BJ (cell line): ENCODE measurements at regions not wholly inside any gene's neighbourhood (a gene's known extent, or its start where the extent isn't known, plus 50 kb on each side); places are given as distances from the start of the nearest gene placed in this dataset.

Experiments used
- CTCF ChIA-PET: fragments of 350-600 bp; formaldehyde crosslinking; extraction: SDS; loops from one replicate; lab custom pipeline; 2021; ENCODE audit warnings: antibody characterized with exemption, inconsistent platforms; lab: Yijun Ruan, JAX
- POLR2A ChIA-PET: fragments of 300-600 bp; sonication (Branson Sonifier 250); formaldehyde crosslinking; extraction: SDS; loops from one replicate; lab custom pipeline; 2021; ENCODE audit warnings: antibody characterized with exemption; lab: Charles Lee
- DNase-seq: peaks from one replicate; pipeline ENCODE4 v3.0.0-alpha.2; 2011; ENCODE audit warnings: low read depth
- H3K27me3 ChIP-seq: 2 replicates; pipeline ENCODE4 v1.6.0; 2011; ENCODE audit warnings: low read length; ENCODE audit not compliant: control insufficient read depth, insufficient read depth
- H3K36me3 ChIP-seq: 2 replicates; pipeline ENCODE4 v1.5.1; 2011; ENCODE audit warnings: low read length; ENCODE audit not compliant: control insufficient read depth, insufficient read depth
- H3K4me3 ChIP-seq: 2 replicates; pipeline ENCODE4 v1.5.1; 2011; ENCODE audit warnings: low read depth, mild to moderate bottlenecking, control low read depth, low read length
- CTCF ChIP-seq: IDR thresholded peaks from 2 replicates; pipeline ENCODE4 v1.5.1; 2011; ENCODE audit warnings: low read depth, mild to moderate bottlenecking, control low read depth, inconsistent platforms, low read length, moderate library complexity; ENCODE audit not compliant: insufficient read depth

DNA sequence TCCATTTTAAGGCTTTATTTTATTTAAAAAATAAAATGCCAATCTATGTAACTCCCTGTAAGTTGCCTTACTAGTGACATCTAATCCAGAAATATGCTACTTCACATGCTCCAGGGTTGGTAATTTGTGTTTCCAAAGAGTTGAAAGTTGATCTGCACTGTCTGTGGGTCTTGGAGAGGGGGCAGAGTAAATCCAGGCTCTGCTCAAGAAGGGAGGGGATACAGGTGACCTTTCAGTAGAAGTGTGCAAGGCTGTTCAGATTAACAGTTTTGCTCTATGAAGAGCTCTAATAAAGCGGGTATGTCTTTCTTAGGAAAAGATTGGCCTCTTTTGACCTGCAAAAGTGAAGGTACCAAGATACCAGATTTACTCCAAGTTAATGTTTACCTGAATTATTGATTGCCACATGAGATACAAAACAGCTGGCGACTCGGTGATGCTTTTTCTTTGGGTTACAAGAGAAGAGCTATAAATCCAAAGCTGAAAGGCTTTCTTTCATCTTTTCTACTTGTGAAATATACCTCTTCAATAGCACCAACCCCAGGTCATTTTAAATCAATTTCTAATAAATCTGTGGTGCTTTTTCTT is 75.6 kb upstream of the FLRT2 start:
- ChIA-PET POLR2A (no interaction called here), CTCF (interaction anchor here (1.0 to 1.1 kb wide), 2 partner anchors 28 to 33 kb away, joined by 3 read pairs; no protein-coding TSS in a partner anchor)
- Histone ChIP-seq H3K36me3 (no peaks in the 10 kb centered on the region), H3K27me3 (no peaks in the 10 kb centered on the region), H3K4me3 (no peak overlapping the region)
- TF ChIP-seq CTCF, result no peak
- no peak for DNase-seq

DNA sequence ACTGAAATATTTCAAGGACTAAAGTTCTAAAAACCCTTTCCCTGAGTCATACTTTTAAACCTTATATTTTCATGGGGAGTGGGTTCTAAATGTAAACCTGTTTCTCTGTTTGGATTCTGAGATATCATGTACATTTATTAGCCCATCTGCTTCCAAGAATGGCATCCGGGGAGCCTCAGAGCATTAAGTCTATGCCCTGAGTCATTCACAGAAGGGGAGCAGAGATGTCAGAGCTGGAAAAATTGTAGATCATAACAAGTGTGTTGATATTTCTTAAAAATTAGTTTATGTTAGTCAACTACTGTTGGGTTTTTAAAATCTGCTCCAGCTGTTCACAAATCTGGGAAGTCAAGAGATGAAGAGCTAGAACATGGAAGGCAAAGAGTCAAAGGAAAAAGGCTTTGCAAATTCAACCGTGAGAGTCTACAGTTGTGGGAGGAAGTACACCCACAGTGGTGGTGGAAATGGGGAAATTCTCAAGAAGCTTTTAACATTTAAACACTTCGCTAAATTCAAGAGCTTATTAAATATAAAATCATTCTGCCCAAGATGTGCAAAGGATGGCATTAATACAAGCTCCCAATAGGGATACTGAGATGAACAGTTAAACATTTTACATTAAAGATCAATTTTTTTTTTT is 70.5 kb upstream of the FLRT2 start:
- Histone ChIP-seq H3K36me3 (no peaks in the 10 kb centered on the region), H3K27me3 (no peaks in the 10 kb centered on the region), H3K4me3 (no peak overlapping the region)
- TF ChIP-seq CTCF, result no peak
- ChIA-PET POLR2A (no interaction called here), CTCF (interaction anchor here (0.6 kb wide), 1 partner anchor 19 kb away, joined by 3 read pairs; no protein-coding TSS in a partner anchor)
- no peak for DNase-seq

- Histone ChIP-seq H3K36me3 (no peaks in the 10 kb centered on the region), H3K4me3 (no peak overlapping the region), H3K27me3 (no peaks in the 10 kb centered on the region)
- POLR2A ChIA-PET, result no interaction called here
- CTCF ChIA-PET, result interaction anchor here (1.5 kb wide), 1 partner anchor 17 kb away, joined by 4 read pairs; no protein-coding TSS in a partner anchor
- no peak for TF ChIP-seq CTCF
- no peak for DNase-seq
Observed at GRCh38 chr14:85461432-85462133, 68.4 kb upstream of the FLRT2 start.

DNA sequence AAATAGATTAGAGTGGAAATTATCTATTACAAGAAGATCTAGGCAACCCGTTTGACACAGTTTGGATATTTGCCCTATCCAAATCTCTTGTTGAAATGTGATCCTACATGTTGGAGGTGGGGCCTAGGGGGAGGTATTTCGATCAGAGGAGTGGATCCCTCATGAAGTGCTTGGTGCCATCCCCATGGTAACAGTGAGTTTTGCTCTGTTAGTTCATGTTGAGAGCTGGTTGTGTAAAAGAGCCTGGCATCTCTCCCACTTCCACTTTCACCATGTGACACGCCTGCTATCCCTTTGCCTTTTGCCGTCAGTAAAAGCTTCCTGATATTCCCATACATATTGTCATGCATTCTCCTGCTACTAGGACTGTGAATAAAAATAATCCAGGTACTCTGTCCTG is 66.4 kb upstream of the FLRT2 start:
- TF ChIP-seq CTCF, result no peak
- ChIA-PET CTCF (no interaction called here), POLR2A (no interaction called here)
- DNase-seq, result no peak
- no peaks in the 10 kb centered on the region for H3K27me3 ChIP-seq
- H3K36me3 ChIP-seq, result no peaks in the 10 kb centered on the region
- H3K4me3 ChIP-seq, result no peak overlapping the region

DNA sequence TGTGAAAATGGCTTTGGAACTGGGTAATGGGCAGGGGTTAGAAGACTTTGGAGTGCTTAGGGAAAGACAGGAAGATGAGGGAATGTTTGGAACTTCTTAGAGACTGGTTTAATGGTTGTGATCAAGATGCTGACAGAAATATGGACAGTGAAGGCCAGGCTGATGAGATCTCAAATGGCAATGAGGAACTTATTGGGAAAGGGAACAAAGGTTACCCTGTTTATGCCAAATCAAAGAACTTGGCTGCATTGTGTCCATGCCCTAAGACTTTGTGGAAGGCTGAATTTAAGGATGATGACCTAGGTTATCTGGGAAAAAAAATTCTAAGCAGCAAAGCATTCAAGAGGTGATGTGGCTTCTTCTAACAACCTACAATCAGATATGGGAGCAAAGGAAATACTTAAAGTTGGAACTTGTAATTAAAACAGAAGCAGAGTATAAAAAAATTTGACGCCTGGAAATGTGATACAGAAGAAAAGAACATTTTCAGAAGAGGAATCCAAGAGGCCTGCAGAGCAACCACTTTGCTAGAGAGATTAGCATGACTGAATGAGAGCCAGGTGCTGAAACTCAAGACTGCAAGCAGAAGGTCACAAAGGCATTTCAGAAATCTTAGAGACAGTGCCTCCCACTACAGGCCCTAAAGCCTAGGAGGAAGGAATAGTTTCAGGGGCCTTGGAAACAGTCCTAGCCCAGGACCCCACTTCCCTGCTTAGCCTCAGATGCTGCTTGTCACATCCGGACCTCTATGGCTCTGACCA is 65.6 kb upstream of the FLRT2 start:
- no peak overlapping the region for H3K4me3 ChIP-seq
- CTCF ChIA-PET, result no interaction called here
- no peak for TF ChIP-seq CTCF
- POLR2A ChIA-PET, result no interaction called here
- H3K27me3 ChIP-seq, result no peaks in the 10 kb centered on the region
- no peak for DNase-seq
- no peaks in the 10 kb centered on the region for H3K36me3 ChIP-seq
